Mesendoderm (in vitro differentiated cells): ENCODE measurements at regions not wholly inside any gene's neighbourhood (a gene's known extent, or its start where the extent isn't known, plus 50 kb on each side); places are given as distances from the start of the nearest gene placed in this dataset.

ENCODE experiments used
- DNase-seq: peaks from one replicate; pipeline ENCODE4 v3.0.0; 2013
- H2AK5ac ChIP-seq: 2 replicates; pipeline ENCODE4 v1.6.1; 2013; ENCODE audit warnings: low read length, inconsistent platforms
- H2BK120ac ChIP-seq: 2 replicates; pipeline ENCODE4 v1.6.1; 2013; ENCODE audit warnings: low read depth, mild to moderate bottlenecking, low read length, moderate library complexity, mixed read lengths
- H2BK15ac ChIP-seq: replicated peaks from 2 replicates; pipeline ENCODE4 v1.6.1; 2013; ENCODE audit warnings: low read depth, mild to moderate bottlenecking, moderate library complexity
- H2BK5ac ChIP-seq: 2 replicates; pipeline ENCODE4 v1.6.1; 2013; ENCODE audit warnings: low read length, inconsistent platforms
- H3K18ac ChIP-seq: 2 replicates; pipeline ENCODE4 v1.6.1; 2013; ENCODE audit warnings: mild to moderate bottlenecking, low read length, mixed read lengths
- H3K23ac ChIP-seq: one replicate; pipeline ENCODE4 v1.6.1; 2013; ENCODE audit warnings: low read length
- H3K27ac ChIP-seq: 2 replicates; pipeline ENCODE4 v1.5.1; 2013; ENCODE audit warnings: low read depth, mild to moderate bottlenecking, inconsistent platforms, low read length, moderate library complexity
- H3K27me3 ChIP-seq: 2 replicates; pipeline ENCODE4 v1.6.1; 2013; ENCODE audit warnings: low read length, control low read depth, mild to moderate bottlenecking, inconsistent platforms; ENCODE audit not compliant: insufficient read depth, poor library complexity
- H3K36me3 ChIP-seq: 2 replicates; pipeline ENCODE4 v1.6.1; 2013; ENCODE audit warnings: low read length, inconsistent platforms; ENCODE audit not compliant: control insufficient read depth, insufficient read depth
- H3K4ac ChIP-seq: one replicate; pipeline ENCODE4 v1.6.1; 2013; ENCODE audit warnings: low read depth, mild to moderate bottlenecking, low read length, moderate library complexity
- H3K4me1 ChIP-seq: 2 replicates; pipeline ENCODE4 v1.6.1; 2013; ENCODE audit warnings: low read depth, low read length, inconsistent platforms; ENCODE audit not compliant: control insufficient read depth
- H3K4me2 ChIP-seq: 2 replicates; pipeline ENCODE4 v1.6.1; 2013; ENCODE audit warnings: low read length
- H3K4me3 ChIP-seq: 2 replicates; pipeline ENCODE4 v1.5.1; 2013; ENCODE audit warnings: mild to moderate bottlenecking, low read length
- H3K56ac ChIP-seq: one replicate; pipeline ENCODE4 v1.6.1; 2013; ENCODE audit warnings: low read length
- H3K79me1 ChIP-seq: 2 replicates; pipeline ENCODE4 v1.6.1; 2013; ENCODE audit warnings: low read length, inconsistent platforms
- H3K79me2 ChIP-seq: 2 replicates; pipeline ENCODE4 v1.6.1; 2013; ENCODE audit warnings: mild to moderate bottlenecking, low read length; ENCODE audit not compliant: control insufficient read depth, insufficient read depth
- H3K9ac ChIP-seq: 2 replicates; pipeline ENCODE4 v1.6.1; 2013; ENCODE audit warnings: low read length, inconsistent platforms
- H4K5ac ChIP-seq: one replicate; pipeline ENCODE4 v1.6.1; 2013; ENCODE audit warnings: low read length
- H4K8ac ChIP-seq: one replicate; pipeline ENCODE4 v1.6.1; 2013; ENCODE audit warnings: low read depth, mild to moderate bottlenecking, control low read depth, low read length, moderate library complexity
- WGBS: extraction: QIAGEN DNeasy Blood & Tissue Kit; methylation state at CpG from one replicate; pipeline ENCODE4 v1.1.7; 2013; ENCODE audit warnings: low lambda C conversion rate, missing lambda C conversion rate; ENCODE audit not compliant: insufficient coverage; ENCODE audit errors: extremely low coverage; 5-methylcytosine and 5-hydroxymethylcytosine counted together

DNA sequence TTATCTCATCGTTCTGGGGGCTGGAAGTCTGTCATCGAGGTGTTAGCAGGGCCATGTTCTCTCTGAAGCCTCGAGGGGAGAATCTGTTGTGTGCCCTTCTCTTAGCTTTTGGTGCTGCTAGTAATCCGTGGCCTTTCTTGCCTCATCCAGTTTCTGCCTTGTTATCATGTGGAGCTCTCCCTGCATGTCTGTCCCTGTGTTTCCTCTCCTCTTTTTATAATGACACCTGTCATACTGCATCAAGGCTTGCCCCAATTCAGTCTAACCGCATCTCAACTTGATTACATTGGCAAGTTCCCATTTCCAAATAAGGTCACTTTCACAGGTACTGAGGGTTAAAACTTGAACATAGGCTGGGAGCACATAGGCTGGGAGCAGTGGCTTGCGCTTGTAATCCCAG, 82.6 kb upstream of the CNIH3 start:
- Histone ChIP-seq H3K27ac (no peak overlapping the region), H3K27me3 (no peaks in the 10 kb centered on the region), H2BK15ac (no peak overlapping the region), H3K4me3 (no peak overlapping the region), H3K23ac (no peak overlapping the region), H3K4me1 (no peaks in the 10 kb centered on the region), H2AK5ac (no peak overlapping the region), H3K4ac (no peak overlapping the region), H3K79me2 (no peaks in the 10 kb centered on the region), H3K56ac (no peak overlapping the region), H3K4me2 (no peak overlapping the region), H3K9ac (no peak overlapping the region), H4K5ac (no peak overlapping the region), H3K79me1 (no peaks in the 10 kb centered on the region), H2BK120ac (no peak overlapping the region), H3K36me3 (no peaks in the 10 kb centered on the region), H3K18ac (no peak overlapping the region), H4K8ac (no peak overlapping the region), H2BK5ac (no peak overlapping the region)
- WGBS, result no CpG with 5 or more reads among the region's 6 CpGs
- no peak for DNase-seq

DNA sequence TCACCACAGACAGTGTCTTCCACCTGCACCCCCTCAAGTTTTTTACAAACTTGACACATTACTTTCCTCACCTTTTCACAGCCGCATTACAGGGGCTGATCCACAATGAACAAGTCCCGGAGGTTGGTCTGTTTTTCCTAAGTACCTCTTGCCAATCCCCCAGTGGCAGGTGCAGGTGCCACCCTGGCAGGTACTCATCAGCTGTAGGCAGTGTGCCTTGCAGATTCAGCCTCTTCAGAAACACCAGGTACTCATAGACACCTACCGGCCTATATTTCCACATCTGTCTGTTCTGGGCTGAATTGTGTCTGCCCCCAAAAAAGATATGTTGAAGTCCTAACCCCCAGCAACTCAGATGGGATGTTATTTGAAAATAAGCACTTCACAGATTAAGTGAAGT, 81.4 kb upstream of the CNIH3 start:
- H2BK120ac ChIP-seq, result no peak overlapping the region
- H3K4me1 ChIP-seq, result no peaks in the 10 kb centered on the region
- no peak overlapping the region for H3K23ac ChIP-seq
- no peaks in the 10 kb centered on the region for H3K79me2 ChIP-seq
- no peak overlapping the region for H3K4me2 ChIP-seq
- no peak overlapping the region for H2BK5ac ChIP-seq
- no peaks in the 10 kb centered on the region for H3K79me1 ChIP-seq
- H3K27ac ChIP-seq, result no peak overlapping the region
- H4K5ac ChIP-seq, result no peak overlapping the region
- no peak overlapping the region for H3K18ac ChIP-seq
- no peak overlapping the region for H4K8ac ChIP-seq
- no peak for DNase-seq
- H3K9ac ChIP-seq, result no peak overlapping the region
- H2BK15ac ChIP-seq, result no peak overlapping the region
- WGBS, result no CpG with 5 or more reads among the region's 3 CpGs
- no peak overlapping the region for H3K4ac ChIP-seq
- no peak overlapping the region for H3K4me3 ChIP-seq
- no peaks in the 10 kb centered on the region for H3K27me3 ChIP-seq
- H3K56ac ChIP-seq, result no peak overlapping the region
- no peak overlapping the region for H2AK5ac ChIP-seq
- no peaks in the 10 kb centered on the region for H3K36me3 ChIP-seq

DNA sequence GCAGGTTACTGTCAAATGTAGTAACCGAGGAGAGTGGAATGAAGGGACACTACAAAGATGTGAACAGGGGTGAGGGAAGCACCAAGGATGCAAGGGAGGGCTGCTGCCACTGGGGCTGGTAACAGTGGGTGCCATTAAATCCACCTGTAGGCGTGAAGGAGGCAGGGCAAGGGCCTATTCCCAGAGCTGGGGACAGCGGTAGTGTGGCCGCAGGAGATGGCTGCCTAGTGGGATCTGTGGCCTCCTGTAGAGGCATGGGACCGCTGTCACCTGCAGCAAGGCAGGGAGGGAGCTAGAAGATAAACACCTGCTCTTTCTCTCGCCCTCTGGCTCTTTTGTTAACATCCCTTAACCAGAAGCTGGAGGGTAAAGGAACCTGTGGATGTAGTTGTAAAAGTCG, 80.5 kb upstream of the CNIH3 start:
- no peaks in the 10 kb centered on the region for H3K36me3 ChIP-seq
- no peak overlapping the region for H3K18ac ChIP-seq
- no peak overlapping the region for H2BK5ac ChIP-seq
- H2BK120ac ChIP-seq, result no peak overlapping the region
- no peaks in the 10 kb centered on the region for H3K79me2 ChIP-seq
- no CpG with 5 or more reads among the region's 7 CpGs for WGBS
- DNase-seq, result no peak
- H3K23ac ChIP-seq, result no peak overlapping the region
- no peak overlapping the region for H4K8ac ChIP-seq
- no peak overlapping the region for H3K4me3 ChIP-seq
- H2AK5ac ChIP-seq, result no peak overlapping the region
- H3K9ac ChIP-seq, result no peak overlapping the region
- no peak overlapping the region for H2BK15ac ChIP-seq
- no peak overlapping the region for H3K4me2 ChIP-seq
- H3K27ac ChIP-seq, result no peak overlapping the region
- no peaks in the 10 kb centered on the region for H3K4me1 ChIP-seq
- no peak overlapping the region for H4K5ac ChIP-seq
- no peak overlapping the region for H3K56ac ChIP-seq
- H3K27me3 ChIP-seq, result no peaks in the 10 kb centered on the region
- H3K79me1 ChIP-seq, result no peaks in the 10 kb centered on the region
- no peak overlapping the region for H3K4ac ChIP-seq

DNA sequence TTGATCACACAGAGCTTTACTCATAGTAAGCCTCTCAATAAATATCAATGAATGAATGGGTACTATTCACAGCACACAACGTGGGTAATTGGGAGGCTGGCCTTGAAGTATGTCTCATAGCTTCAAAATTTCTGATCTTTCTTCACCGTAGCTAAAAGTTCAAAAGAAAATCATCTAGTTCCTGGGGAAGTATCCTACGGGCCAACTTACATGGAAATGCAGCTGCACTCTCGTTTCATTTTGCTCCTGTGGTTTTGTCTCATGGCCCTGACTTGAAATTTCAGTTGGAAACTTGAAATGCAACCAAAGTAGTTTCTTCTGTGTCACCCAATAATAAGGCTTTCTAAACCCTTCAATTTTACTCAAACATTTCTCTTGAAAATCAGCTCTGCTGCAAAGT, 76.1 kb upstream of the CNIH3 start:
- DNase-seq, result no peak
- H2BK120ac ChIP-seq, result no peak overlapping the region
- H3K23ac ChIP-seq, result no peak overlapping the region
- H3K18ac ChIP-seq, result no peak overlapping the region
- H3K4me1 ChIP-seq, result peaks cover 4% of the 10 kb centered on the region
- H3K9ac ChIP-seq, result no peak overlapping the region
- H3K4me2 ChIP-seq, result no peak overlapping the region
- no peaks in the 10 kb centered on the region for H3K79me1 ChIP-seq
- H2BK15ac ChIP-seq, result no peak overlapping the region
- H3K27me3 ChIP-seq, result no peaks in the 10 kb centered on the region
- WGBS, result no CpG with 5 or more reads among the region's 4 CpGs
- H3K56ac ChIP-seq, result no peak overlapping the region
- H3K4me3 ChIP-seq, result no peak overlapping the region
- H3K36me3 ChIP-seq, result no peaks in the 10 kb centered on the region
- H2BK5ac ChIP-seq, result no peak overlapping the region
- no peak overlapping the region for H2AK5ac ChIP-seq
- no peak overlapping the region for H3K27ac ChIP-seq
- no peaks in the 10 kb centered on the region for H3K79me2 ChIP-seq
- no peak overlapping the region for H3K4ac ChIP-seq
- no peak overlapping the region for H4K8ac ChIP-seq
- no peak overlapping the region for H4K5ac ChIP-seq

DNA sequence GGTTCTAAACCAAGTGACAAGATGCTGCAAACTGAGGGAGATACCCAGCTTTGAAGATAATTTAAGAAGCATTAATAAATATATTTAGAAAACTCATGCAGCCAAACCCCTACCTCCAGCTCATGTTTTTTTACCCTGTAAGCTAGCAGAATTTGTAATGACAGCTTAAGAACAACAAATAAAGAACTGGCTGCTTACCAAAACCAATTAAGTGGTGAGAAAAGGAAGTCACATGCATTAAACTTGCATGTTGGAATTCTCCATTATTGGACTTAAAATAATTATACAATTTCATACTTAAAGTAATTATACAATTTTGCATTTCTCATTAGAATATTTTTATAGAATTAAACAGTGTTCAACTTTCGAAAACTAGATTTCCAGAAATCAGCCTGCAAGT, 75.6 kb upstream of the CNIH3 start:
- no peaks in the 10 kb centered on the region for H3K79me1 ChIP-seq
- no peak for DNase-seq

DNA sequence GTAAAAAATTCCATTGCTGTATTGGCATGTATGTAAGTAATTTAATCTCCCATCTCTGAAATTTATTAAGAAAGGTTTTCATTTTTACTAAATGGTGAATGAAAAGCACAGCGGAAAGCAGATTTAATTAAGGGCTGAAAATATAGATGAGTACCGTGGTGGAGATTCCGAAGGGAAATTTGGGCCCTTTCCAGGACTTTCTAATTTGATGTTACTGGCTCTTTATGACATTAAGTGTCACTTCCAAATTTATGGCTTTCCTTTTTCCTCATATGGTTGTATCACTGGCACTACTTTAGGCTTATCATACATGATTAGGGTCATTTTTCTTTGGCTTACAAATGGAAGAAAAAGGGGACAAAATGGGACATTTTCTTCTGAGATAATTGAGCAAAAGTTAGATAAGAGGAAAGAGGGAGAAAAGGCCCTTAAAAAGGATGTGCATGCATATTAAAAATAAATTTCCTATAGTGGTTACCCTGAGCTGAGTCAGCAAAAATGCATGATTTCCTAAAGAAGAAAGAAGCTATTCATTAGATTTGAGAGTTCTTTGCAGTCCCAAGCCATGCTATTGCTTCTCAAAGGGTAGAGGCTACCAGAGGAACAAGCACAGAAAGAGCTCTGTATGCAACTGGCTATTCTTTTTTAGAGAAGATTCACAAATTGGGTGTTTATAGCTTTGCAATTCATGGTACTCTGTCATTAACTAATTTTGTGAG, 74.9 kb upstream of the CNIH3 start:
- no peak overlapping the region for H3K18ac ChIP-seq
- no CpG with 5 or more reads among the region's 3 CpGs for WGBS
- no peak overlapping the region for H3K9ac ChIP-seq

More for the DNA sequence above, 75.6 kb upstream of the CNIH3 start:
- Histone ChIP-seq H3K79me2 (no peaks in the 10 kb centered on the region), H2BK5ac (no peak overlapping the region), H3K4ac (no peak overlapping the region), H3K4me2 (no peak overlapping the region), H2BK15ac (no peak overlapping the region), H3K27me3 (no peaks in the 10 kb centered on the region), H3K36me3 (no peaks in the 10 kb centered on the region), H2BK120ac (no peak overlapping the region), H3K27ac (no peak overlapping the region), H3K56ac (no peak overlapping the region), H4K8ac (no peak overlapping the region), H3K23ac (no peak overlapping the region), H3K9ac (no peak overlapping the region), H4K5ac (no peak overlapping the region), H3K18ac (no peak overlapping the region), H2AK5ac (no peak overlapping the region), H3K4me1 (peaks cover 4% of the 10 kb centered on the region), H3K4me3 (no peak overlapping the region)
- no CpG with 5 or more reads among the region's 1 CpG for WGBS

More for the DNA sequence above, 74.9 kb upstream of the CNIH3 start:
- Histone ChIP-seq H3K23ac (no peak overlapping the region), H2BK15ac (no peak overlapping the region), H3K4me1 (peaks cover 4% of the 10 kb centered on the region), H2BK5ac (no peak overlapping the region), H3K79me1 (no peaks in the 10 kb centered on the region), H3K4ac (no peak overlapping the region), H4K8ac (no peak overlapping the region), H2BK120ac (no peak overlapping the region), H3K27ac (no peak overlapping the region), H3K79me2 (no peaks in the 10 kb centered on the region), H3K4me3 (no peak overlapping the region), H3K27me3 (no peaks in the 10 kb centered on the region), H3K56ac (no peak overlapping the region), H3K36me3 (no peaks in the 10 kb centered on the region), H2AK5ac (no peak overlapping the region), H3K4me2 (no peak overlapping the region), H4K5ac (no peak overlapping the region)
- DNase-seq, result no peak
